ENCODE measurements at regions not wholly inside any gene's neighbourhood (a gene's known extent, or its start where the extent isn't known, plus 50 kb on each side); places are given as distances from the start of the nearest gene placed in this dataset.

DNA sequence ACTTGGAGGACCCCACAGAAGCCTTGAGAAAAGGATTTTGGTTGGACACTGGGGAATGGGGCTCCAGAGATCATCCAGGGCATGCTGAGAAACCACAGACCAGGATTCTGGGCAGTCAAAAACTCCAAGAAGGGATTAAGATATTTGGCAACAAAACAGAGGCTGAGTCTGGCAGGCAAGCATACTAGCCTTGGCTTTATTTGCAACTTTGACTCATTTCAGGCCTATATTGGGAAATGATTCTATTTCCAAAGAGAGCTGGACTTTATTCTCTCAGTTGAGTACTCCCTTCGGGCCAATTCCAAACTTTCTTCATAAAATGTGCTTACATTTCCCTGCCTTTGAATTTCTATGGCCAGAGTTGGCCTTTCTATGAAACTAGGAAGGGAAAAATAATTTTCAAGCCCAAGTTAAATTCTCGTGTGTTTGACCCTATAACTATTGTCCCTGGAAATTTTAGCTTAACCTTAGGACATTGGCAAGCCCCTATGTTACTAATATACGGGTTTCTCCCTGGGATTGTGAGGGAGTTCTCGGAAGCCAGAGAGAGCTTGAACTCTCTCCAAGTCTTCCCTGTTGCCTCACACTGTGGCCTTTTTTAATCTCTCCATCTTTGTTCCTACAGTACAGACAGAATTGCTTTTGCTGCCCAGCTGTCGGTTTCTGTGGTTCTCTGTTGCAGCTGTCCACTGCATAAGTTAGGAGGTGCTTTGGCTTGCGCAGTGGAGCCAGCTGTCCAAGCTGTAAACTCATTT, 112.6 kb upstream of the FAM9A start:
- Histone ChIP-seq H3K27ac (peak overlapping the region; percentile 26 to 69 (median 57)), H3K4me3 (no peak overlapping the region), H3K36me3 (no peaks in the 10 kb centered on the region), H3K27me3 (no peaks in the 10 kb centered on the region), H3K9me3 (no peaks in the 10 kb centered on the region), H3K4me1 (no peaks in the 10 kb centered on the region)
- in situ Hi-C loops (cut with MboI; ENCODE audit: low pct_ligation_motif_present in 1 of 4, low pct_unique_long_range_greater_than_20kb in 1 of 4, low sequenced_read_pairs in 3 of 4) (no loop called here), intact Hi-C loops (cut with DNase I; ENCODE audit: low total_unique reads) (no loop called here)
- DNase-seq, result peak; percentile 9
- TF ChIP-seq EP300 (IDR thresholded peaks at IDR 0.05; ENCODE audit: low read depth), result no peak
- no peak for TF ChIP-seq POLR2AphosphoS5 (IDR thresholded peaks at IDR 0.05)
- TF ChIP-seq POLR2A (IDR thresholded peaks at IDR 0.05), result no peak
- TF ChIP-seq, protein P1, sequence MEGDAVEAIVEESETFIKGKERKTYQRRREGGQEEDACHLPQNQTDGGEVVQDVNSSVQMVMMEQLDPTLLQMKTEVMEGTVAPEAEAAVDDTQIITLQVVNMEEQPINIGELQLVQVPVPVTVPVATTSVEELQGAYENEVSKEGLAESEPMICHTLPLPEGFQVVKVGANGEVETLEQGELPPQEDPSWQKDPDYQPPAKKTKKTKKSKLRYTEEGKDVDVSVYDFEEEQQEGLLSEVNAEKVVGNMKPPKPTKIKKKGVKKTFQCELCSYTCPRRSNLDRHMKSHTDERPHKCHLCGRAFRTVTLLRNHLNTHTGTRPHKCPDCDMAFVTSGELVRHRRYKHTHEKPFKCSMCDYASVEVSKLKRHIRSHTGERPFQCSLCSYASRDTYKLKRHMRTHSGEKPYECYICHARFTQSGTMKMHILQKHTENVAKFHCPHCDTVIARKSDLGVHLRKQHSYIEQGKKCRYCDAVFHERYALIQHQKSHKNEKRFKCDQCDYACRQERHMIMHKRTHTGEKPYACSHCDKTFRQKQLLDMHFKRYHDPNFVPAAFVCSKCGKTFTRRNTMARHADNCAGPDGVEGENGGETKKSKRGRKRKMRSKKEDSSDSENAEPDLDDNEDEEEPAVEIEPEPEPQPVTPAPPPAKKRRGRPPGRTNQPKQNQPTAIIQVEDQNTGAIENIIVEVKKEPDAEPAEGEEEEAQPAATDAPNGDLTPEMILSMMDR (IDR thresholded peaks at IDR 0.05), result no peak
- 59 to 61% methylated on average over 2 to 6 of the region's 6 CpGs for WGBS, 2 donors (ENCODE audit: low coverage in 1 of 2)

DNA sequence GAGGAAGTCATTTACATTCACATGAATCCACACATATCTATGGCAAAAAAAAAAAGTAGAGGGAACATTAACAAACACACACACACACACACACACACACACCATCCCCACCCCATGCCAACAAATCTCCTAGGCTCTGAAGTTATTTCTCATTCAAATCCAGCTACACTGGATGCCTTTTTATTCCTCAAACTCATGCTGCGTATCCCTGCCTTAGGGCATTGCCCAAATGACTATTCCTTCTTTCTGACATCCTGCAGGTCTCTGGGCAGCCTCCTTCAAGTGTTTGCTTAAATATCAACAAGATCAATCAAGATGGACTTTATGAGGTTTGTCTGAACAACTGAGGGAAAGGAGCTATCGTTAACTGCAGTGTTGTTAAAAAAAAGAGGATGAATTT, 106.5 kb upstream of the FAM9A start:
- in situ Hi-C loops (cut with MboI; ENCODE audit: low pct_ligation_motif_present in 1 of 4, low pct_unique_long_range_greater_than_20kb in 1 of 4, low sequenced_read_pairs in 3 of 4), result no loop called here
- H3K4me1 ChIP-seq, result no peaks in the 10 kb centered on the region
- intact Hi-C loops (cut with DNase I; ENCODE audit: low total_unique reads), result loop anchor here (2.0 kb wide), 1 partner anchor 31 kb away; no protein-coding TSS in a partner anchor
- no peaks in the 10 kb centered on the region for H3K9me3 ChIP-seq
- DNase-seq, result no peak
- H3K4me3 ChIP-seq, result no peak overlapping the region
- H3K27me3 ChIP-seq, result no peaks in the 10 kb centered on the region
- TF ChIP-seq POLR2A (IDR thresholded peaks at IDR 0.05), result no peak
- no peak for TF ChIP-seq POLR2AphosphoS5 (IDR thresholded peaks at IDR 0.05)
- TF ChIP-seq, protein P1 (IDR thresholded peaks at IDR 0.05), result no peak
- no peak for TF ChIP-seq EP300 (IDR thresholded peaks at IDR 0.05; ENCODE audit: low read depth)
- H3K27ac ChIP-seq, result no peak overlapping the region
- no peaks in the 10 kb centered on the region for H3K36me3 ChIP-seq
- 45% methylated on average over 2 of the region's 2 CpGs; no CpG with 5 or more reads in 1 of the 2 donors for WGBS, 2 donors (ENCODE audit: low coverage in 1 of 2)

DNA sequence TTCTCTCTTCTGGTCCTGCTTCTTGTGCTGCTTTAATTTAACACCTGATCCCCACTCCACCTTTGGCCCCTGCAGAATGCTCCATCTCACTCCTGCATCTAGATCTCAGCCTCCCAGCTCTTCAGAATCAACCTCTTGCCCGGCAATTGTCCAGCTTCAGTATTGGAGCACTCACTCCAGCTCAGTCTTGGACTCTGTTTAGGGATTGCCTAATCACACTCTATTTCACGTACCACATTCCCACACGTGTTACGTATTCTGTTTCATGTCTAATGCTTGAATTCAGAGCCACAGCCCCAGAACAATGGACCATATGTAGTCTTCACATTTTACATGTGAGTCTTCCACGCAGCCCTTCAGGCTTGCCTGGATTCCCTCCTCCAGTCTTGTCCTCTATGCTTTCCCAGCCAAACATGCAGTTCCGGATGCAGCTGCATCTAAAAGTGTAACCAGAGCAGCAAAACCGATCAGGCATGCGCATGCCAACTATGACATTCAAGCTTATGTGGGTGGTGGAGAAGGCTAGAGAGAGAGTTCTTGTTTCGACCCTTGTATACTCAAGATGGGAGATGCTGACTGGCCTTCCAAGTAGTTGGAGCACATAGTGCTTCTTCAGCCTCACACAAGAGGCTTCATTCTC, 105.2 kb upstream of the FAM9A start:
- no peak for DNase-seq

GRCh38 chrX:8897259-8897658, 96.1 kb upstream of the FAM9A start:
- no peak overlapping the region for H3K27ac ChIP-seq
- intact Hi-C loops (cut with DNase I; ENCODE audit: low total_unique reads) (no loop called here), in situ Hi-C loops (cut with MboI; ENCODE audit: low pct_ligation_motif_present in 1 of 4, low pct_unique_long_range_greater_than_20kb in 1 of 4, low sequenced_read_pairs in 3 of 4) (no loop called here)
- H3K4me3 ChIP-seq, result no peak overlapping the region
- no peaks in the 10 kb centered on the region for H3K9me3 ChIP-seq
- DNase-seq, result no peak
- TF ChIP-seq, protein P1 (IDR thresholded peaks at IDR 0.05), result no peak
- TF ChIP-seq EP300 (IDR thresholded peaks at IDR 0.05; ENCODE audit: low read depth), result no peak
- no peaks in the 10 kb centered on the region for H3K36me3 ChIP-seq
- no peaks in the 10 kb centered on the region for H3K4me1 ChIP-seq
- no peaks in the 10 kb centered on the region for H3K27me3 ChIP-seq
- 59 to 73% methylated on average over 2 to 4 of the region's 4 CpGs for WGBS, 2 donors (ENCODE audit: low coverage in 1 of 2)

More for the DNA sequence above, 105.2 kb upstream of the FAM9A start:
- Histone ChIP-seq H3K4me3 (no peak overlapping the region), H3K9me3 (no peaks in the 10 kb centered on the region), H3K27ac (no peak overlapping the region), H3K4me1 (no peaks in the 10 kb centered on the region), H3K27me3 (no peaks in the 10 kb centered on the region), H3K36me3 (no peaks in the 10 kb centered on the region)
- in situ Hi-C loops (cut with MboI; ENCODE audit: low pct_ligation_motif_present in 1 of 4, low pct_unique_long_range_greater_than_20kb in 1 of 4, low sequenced_read_pairs in 3 of 4) (no loop called here), intact Hi-C loops (cut with DNase I; ENCODE audit: low total_unique reads) (no loop called here)
- 60 to 76% methylated on average over 1 to 9 of the region's 9 CpGs for WGBS, 2 donors (ENCODE audit: low coverage in 1 of 2)
- TF ChIP-seq POLR2A (IDR thresholded peaks at IDR 0.05) (no peak), POLR2AphosphoS5 (IDR thresholded peaks at IDR 0.05) (no peak), EP300 (IDR thresholded peaks at IDR 0.05; ENCODE audit: low read depth) (no peak)
- TF ChIP-seq, protein P1 (IDR thresholded peaks at IDR 0.05), result no peak
